ENCODE measurements at regions not wholly inside any gene's neighbourhood (a gene's known extent, or its start where the extent isn't known, plus 50 kb on each side); places are given as distances from the start of the nearest gene placed in this dataset.

DNA sequence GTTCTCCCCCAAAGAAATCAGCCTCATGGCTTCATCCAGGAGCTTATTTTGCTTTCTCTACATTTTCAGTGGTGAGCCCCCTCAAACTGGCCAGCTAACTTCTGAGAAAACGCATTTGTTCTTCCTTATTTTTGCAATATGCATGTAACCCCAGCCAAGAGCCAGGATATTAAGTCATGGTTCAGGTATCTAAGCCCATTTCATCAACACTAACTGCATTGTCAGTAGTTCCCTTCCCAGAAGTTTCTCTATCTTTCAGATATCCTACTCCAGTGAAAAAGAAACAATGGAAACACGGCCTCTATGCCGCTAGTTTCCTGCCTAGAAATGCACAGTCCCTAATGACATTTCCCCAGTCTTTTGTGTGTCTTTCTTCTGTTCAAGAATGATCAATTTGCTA is 102.8 kb upstream of the RASSF8 start:
- H3K9me3 ChIP-seq: no peaks in the 10 kb centered on the region
- no peaks in the 10 kb centered on the region for H3K4me1 ChIP-seq (ENCODE audit: insufficient read depth)
- 76 to 82% (median 81%) methylated on average over 3 of the region's 3 CpGs for WGBS, 3 donors
- no peak for DNase-seq
- H3K36me3 ChIP-seq: no peaks in the 10 kb centered on the region
- intact Hi-C loops (cut with DNase I): no loop called here
- H3K27ac ChIP-seq: no peak overlapping the region
- no peaks in the 10 kb centered on the region for H3K27me3 ChIP-seq
- TF ChIP-seq CTCF (IDR thresholded peaks at IDR 0.05): no peak
- TF ChIP-seq EP300 (IDR thresholded peaks at IDR 0.05): no peak
- no peak overlapping the region for H3K4me3 ChIP-seq

- DNase-seq: no peak
- intact Hi-C loops (cut with DNase I): no loop called here
- no peak overlapping the region for H3K27ac ChIP-seq
These were observed 98.5 kb upstream of the RASSF8 start for GRCh38 chr12:25859976-25860375.

GRCh38 chr12:25861226-25861625 is 97.3 kb upstream of the RASSF8 start:
- Histone ChIP-seq H3K4me1 (ENCODE audit: insufficient read depth) (no peaks in the 10 kb centered on the region), H3K9me3 (no peaks in the 10 kb centered on the region), H3K36me3 (no peaks in the 10 kb centered on the region), H3K4me3 (no peak overlapping the region), H3K27ac (no peak overlapping the region), H3K27me3 (no peaks in the 10 kb centered on the region)
- intact Hi-C loops (cut with DNase I): no loop called here
- no peak for DNase-seq
- WGBS, 3 donors: 85 to 89% (median 86%) methylated on average over 2 of the region's 2 CpGs
- no peak for TF ChIP-seq EP300 (IDR thresholded peaks at IDR 0.05)
- TF ChIP-seq CTCF (IDR thresholded peaks at IDR 0.05): no peak
- no peak for TF ChIP-seq POLR2A (IDR thresholded peaks at IDR 0.05)

More at GRCh38 chr12:25859976-25860375, 98.5 kb upstream of the RASSF8 start:
- H3K27me3 ChIP-seq: no peaks in the 10 kb centered on the region
- no peaks in the 10 kb centered on the region for H3K4me1 ChIP-seq (ENCODE audit: insufficient read depth)
- TF ChIP-seq CTCF (IDR thresholded peaks at IDR 0.05) (no peak), EP300 (IDR thresholded peaks at IDR 0.05) (no peak), POLR2A (IDR thresholded peaks at IDR 0.05) (no peak)
- H3K4me3 ChIP-seq: no peak overlapping the region
- no peaks in the 10 kb centered on the region for H3K36me3 ChIP-seq
- WGBS, 3 donors: 85 to 89% (median 86%) methylated on average over 7 of the region's 7 CpGs
- no peaks in the 10 kb centered on the region for H3K9me3 ChIP-seq

GRCh38 chr12:25864306-25865276 is 93.9 kb upstream of the RASSF8 start:
- WGBS, 3 donors: 67 to 75% (median 71%) methylated on average over 3 of the region's 3 CpGs
- no peak for DNase-seq
- intact Hi-C loops (cut with DNase I): no loop called here
- Histone ChIP-seq H3K27ac (no peak overlapping the region), H3K9me3 (no peaks in the 10 kb centered on the region), H3K4me3 (no peak overlapping the region), H3K4me1 (ENCODE audit: insufficient read depth) (no peaks in the 10 kb centered on the region), H3K27me3 (no peaks in the 10 kb centered on the region), H3K36me3 (no peaks in the 10 kb centered on the region)
- no peak for TF ChIP-seq EP300 (IDR thresholded peaks at IDR 0.05)
- TF ChIP-seq POLR2A (IDR thresholded peaks at IDR 0.05): no peak
- no peak for TF ChIP-seq CTCF (IDR thresholded peaks at IDR 0.05)
